Retinal pigment epithelial cell (primary cell): ENCODE measurements at regions not wholly inside any gene's neighbourhood (a gene's known extent, or its start where the extent isn't known, plus 50 kb on each side); places are given as distances from the start of the nearest gene placed in this dataset.

Experiments
- DNase-seq: peaks from one replicate; pipeline ENCODE4 v3.0.0-alpha.2; 2010; ENCODE audit warnings: low read depth
- H3K4me3 ChIP-seq: 2 replicates; pipeline ENCODE4 v1.5.1; 2011; ENCODE audit warnings: mild to moderate bottlenecking, low read length, control low read depth, moderate library complexity
- TF ChIP-seq, protein P1 (sequence below): conservative IDR thresholded peaks from 2 replicates; pipeline ENCODE4 v1.5.1; 2011; ENCODE audit warnings: low read depth, low read length, control low read depth, inconsistent platforms

DNA sequence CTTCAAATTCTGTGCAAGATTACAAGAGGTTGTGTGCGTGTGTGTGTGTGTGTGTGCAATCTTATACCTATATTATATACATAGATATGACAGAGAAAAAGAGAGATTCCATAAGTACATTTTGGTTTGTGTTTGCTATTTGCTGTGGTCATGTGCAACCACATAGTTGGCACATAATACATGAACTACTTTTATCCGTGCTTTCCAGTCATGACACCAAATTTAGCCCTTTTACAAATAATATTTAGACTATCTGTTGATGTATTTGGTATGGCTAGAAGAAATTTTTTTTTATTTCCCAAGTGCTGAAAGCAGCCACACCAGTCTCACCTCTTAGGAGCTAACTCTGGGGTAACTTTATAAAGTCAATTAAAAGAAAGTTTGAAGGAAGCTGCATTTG lies 63.5 kb upstream of the EGFR start:
- H3K4me3 ChIP-seq: no peak overlapping the region
- DNase-seq: no peak
- TF ChIP-seq, protein P1, sequence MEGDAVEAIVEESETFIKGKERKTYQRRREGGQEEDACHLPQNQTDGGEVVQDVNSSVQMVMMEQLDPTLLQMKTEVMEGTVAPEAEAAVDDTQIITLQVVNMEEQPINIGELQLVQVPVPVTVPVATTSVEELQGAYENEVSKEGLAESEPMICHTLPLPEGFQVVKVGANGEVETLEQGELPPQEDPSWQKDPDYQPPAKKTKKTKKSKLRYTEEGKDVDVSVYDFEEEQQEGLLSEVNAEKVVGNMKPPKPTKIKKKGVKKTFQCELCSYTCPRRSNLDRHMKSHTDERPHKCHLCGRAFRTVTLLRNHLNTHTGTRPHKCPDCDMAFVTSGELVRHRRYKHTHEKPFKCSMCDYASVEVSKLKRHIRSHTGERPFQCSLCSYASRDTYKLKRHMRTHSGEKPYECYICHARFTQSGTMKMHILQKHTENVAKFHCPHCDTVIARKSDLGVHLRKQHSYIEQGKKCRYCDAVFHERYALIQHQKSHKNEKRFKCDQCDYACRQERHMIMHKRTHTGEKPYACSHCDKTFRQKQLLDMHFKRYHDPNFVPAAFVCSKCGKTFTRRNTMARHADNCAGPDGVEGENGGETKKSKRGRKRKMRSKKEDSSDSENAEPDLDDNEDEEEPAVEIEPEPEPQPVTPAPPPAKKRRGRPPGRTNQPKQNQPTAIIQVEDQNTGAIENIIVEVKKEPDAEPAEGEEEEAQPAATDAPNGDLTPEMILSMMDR: no peak

DNA sequence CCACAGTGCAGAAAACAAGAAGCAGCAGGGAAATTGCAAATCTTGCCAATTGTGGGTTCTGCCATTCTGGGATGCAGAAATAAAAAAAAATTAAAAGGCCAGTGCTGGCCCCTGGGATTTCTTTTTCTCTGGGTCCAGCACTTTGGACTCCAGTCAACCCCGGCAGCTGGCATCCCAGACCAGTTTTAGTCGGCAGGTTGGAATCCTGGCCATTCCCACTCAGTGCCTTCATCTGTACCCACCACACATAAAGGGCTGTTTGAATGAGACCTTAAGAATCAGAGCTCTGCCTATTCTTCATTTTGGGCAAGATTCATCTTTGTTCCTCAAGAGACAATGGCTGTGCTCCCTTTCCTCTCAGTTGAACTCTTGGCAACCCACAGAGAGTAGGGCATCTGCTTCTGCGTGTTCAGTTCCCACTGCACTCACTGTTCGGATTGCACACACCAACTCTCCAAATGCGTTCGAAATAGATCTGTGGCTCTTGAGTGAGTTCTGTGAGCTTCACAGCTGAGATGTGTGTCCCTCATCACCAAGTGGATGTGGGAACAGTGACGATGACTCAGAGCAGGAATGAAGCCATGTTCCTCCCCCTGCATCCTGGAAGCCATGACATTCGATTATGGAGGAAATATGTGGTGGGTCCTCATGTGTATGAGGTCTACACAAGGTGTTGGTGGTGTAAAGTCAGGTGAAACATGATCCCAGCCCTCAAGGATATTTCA lies 63.0 kb upstream of the EGFR start:
- TF ChIP-seq, protein P1: no peak
- no peak for DNase-seq
- H3K4me3 ChIP-seq: no peak overlapping the region

DNA sequence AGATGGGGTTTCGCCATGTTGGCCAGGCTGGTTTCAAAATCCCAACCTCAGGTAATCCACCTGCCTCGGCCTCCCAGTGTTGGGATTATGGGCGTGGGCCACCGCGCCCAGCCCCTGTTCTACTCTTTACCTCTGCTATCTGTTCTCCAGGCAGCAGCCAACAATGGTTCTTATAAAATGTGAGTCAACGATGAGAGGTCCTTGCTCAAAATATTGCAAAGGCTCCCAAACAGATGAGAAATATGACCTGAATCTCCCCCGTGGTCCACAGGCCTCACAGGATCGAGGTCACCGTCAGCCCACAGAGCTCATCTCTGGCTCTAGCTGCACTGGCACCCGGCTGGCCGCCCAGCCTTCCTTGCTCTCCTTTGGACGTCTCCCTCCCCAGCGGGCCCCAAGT lies 62.0 kb upstream of the EGFR start:
- no peak for DNase-seq
- TF ChIP-seq, protein P1: no peak
- no peak overlapping the region for H3K4me3 ChIP-seq

DNA sequence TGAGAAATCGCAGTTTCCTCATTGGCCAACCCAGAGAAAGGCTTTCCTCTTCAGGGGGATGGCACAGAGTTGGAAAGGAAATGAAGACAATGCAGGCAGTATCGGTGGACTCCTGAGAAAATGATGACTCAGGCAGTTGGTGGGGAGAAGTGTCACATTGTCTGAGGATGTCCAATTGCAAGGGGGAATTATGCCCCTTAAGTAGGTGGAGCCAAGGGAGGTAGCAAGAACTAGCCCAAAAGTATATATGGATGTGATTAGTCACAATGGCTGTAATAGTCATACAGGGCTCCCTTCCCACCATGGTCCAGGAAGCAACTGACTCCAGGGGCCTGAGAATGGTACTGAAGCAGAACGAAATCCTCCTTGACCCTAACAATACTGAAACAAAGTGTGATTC lies 58.3 kb upstream of the EGFR start:
- TF ChIP-seq, protein P1: no peak
- no peak overlapping the region for H3K4me3 ChIP-seq
- DNase-seq: no peak

DNA sequence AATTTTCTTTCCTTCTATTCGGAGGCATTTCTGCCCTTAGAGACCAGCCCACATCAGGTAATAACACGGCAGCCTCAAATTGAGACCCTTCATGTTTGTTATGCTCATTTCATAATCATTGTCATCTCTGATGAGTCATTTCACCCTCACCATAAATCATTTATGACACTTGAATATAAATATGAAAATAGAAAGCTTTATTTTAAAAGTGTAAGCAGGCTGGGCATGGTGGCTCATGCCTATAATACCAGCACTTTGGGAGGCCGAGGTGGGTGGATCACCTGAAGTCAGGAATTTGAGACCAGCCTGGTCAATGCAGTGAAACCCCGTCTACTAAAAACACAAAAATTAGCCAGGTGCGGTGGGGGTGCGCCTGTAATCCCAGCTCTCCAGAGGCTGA lies 57.4 kb upstream of the EGFR start:
- no peak for DNase-seq
- TF ChIP-seq, protein P1: no peak
- no peak overlapping the region for H3K4me3 ChIP-seq

DNA sequence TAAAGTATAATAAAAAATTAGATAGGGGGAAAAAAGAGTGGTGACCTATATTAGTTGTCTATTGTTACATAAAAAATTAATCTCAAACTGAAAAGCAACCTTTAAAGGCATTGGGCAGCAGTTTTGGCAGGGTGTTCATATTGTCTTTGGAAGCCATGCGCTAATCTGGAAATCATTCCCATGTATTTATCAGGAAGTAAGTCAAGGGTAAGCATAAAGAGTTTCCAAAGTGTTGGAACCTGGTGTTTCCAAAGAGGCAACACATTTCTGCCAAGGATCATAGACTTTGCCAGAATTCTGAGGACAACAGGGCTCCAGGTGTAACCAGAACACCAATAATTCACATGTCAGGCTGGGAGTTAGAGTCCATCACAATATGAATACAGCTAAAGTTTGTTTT lies 55.7 kb upstream of the EGFR start:
- TF ChIP-seq, protein P1: no peak
- no peak for DNase-seq
- no peak overlapping the region for H3K4me3 ChIP-seq

DNA sequence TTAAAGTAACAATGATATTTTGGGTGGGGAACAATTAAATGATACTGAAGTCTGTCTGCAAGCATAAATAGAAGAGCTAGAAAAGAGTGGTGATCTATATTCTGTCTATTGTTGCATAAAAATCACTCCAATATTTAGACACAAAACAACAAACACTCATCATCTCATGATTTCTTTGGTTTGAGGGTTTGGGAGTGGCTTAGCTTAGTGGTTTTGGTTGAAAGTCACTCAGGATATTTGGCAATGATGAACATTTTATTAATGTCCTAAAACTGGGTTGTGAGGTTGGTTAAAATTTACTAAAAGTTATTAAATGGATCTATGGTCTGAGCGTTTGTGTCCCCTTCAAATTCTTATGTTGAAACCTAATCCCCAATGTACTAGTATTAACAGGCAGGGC lies 54.7 kb upstream of the EGFR start:
- TF ChIP-seq, protein P1: no peak
- no peak for DNase-seq
- H3K4me3 ChIP-seq: no peak overlapping the region
